Body of pancreas (tissue), 4 donors: ENCODE measurements at regions not wholly inside any gene's neighbourhood (a gene's known extent, or its start where the extent isn't known, plus 50 kb on each side); places are given as distances from the start of the nearest gene placed in this dataset.

Experiments
- ATAC-seq: fragments of 150-250 bp; one replicate; pipeline ENCODE4 v1.9.1; 2016
- DNase-seq, 4 donors: peaks; one replicate each; pipeline ENCODE4 v3.0.0-alpha.2; 2019
- H3K27ac ChIP-seq, 4 donors: fragments of 200-600 bp; sonication (generic); 1 replicate in 3 of 4; 2 replicates in 1 of 4; pipeline versions ENCODE4 v1.5.1 to v1.6.1; 2016 to 2019; ENCODE audit warnings: mild to moderate bottlenecking in 1 of 4, mixed read lengths in 1 of 4, moderate library complexity in 1 of 4
- H3K27me3 ChIP-seq, 2 donors: fragments of 200-600 bp; sonication (generic); one replicate each; pipeline ENCODE4 v1.6.0; 2016; ENCODE audit warnings: mild to moderate bottlenecking in 1 of 2
- H3K36me3 ChIP-seq, 2 donors: fragments of 200-600 bp; sonication (generic); replicated peaks in 1 of 2; 2 replicates each; pipeline ENCODE4 v1.5.1; 2016; ENCODE audit warnings: low read depth in 2 of 2; ENCODE audit not compliant: insufficient read depth in 1 of 2
- H3K4me1 ChIP-seq: fragments of 200-600 bp; sonication (generic); one replicate; pipeline ENCODE4 v1.6.0; 2016
- H3K4me3 ChIP-seq, 2 donors: fragments of 200-600 bp; sonication (generic); 1 replicate in 1 of 2; 2 replicates in 1 of 2; pipeline ENCODE4 v1.5.1; 2016 to 2019
- H3K9me3 ChIP-seq, 3 donors: fragments of 200-600 bp; sonication (generic); 1 replicate in 2 of 3; 2 replicates in 1 of 3; pipeline ENCODE4 v1.5.1; 2016
- POLR2A ChIP-seq, 3 donors: fragments of 450-650 bp; IDR thresholded peaks; one replicate each; pipeline ENCODE4 v1.6.1; 2016; ENCODE audit warnings: antibody characterized with exemption in 3 of 3, mild to moderate bottlenecking in 2 of 3
- WGBS, 2 donors: methylation state at CpG; one replicate each; pipeline ENCODE4 v1.1.5; 2017; 5-methylcytosine and 5-hydroxymethylcytosine counted together
- intact Hi-C: fragments of 100-400 bp; cut with DNase I; formaldehyde crosslinking; loops from one replicate; pipeline ENCODE4 v1.15.1; 2023
- TF ChIP-seq, protein P1 (sequence below), 7 experiments: fragments of 450-650 bp in 4 of 7; fragments of 200-600 bp in 3 of 7; sonication (generic) in 3 of 7; IDR thresholded peaks; one replicate each; pipeline ENCODE4 v1.5.1; 2016 to 2019; ENCODE audit warnings: antibody characterized with exemption in 7 of 7

DNA sequence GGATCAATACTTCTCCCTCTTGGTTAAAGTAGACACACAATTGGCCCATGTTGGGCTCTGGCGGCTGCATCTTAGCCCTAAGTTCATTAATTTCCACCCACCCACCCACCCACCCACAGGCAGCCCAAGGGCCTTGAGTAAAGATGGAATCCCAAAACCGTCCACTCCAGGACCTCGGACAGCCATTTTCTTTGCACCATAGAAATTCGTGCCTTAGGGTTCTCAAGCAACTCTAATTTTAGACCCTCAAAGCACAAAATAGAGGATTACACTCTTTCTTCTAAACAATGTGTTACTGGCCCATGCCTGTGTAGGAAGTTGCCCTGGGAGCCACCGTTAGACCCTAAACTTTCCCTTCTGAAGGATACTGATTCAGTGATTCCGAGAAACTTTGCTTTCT lies 568.5 kb downstream of the IRX1 start:
- DNase-seq: no peak
- intact Hi-C loops: no loop called here
- Histone ChIP-seq H3K36me3 (no peaks in the 10 kb centered on the region), H3K4me3 (no peak overlapping the region), H3K27ac (no peak overlapping the region), H3K27me3 (no peaks in the 10 kb centered on the region), H3K9me3 (no peaks in the 10 kb centered on the region), H3K4me1 (no peaks in the 10 kb centered on the region)
- 56 to 76% methylated on average over 6 of the region's 6 CpGs for WGBS, 2 donors
- no peak for ATAC-seq
- TF ChIP-seq, protein P1, sequence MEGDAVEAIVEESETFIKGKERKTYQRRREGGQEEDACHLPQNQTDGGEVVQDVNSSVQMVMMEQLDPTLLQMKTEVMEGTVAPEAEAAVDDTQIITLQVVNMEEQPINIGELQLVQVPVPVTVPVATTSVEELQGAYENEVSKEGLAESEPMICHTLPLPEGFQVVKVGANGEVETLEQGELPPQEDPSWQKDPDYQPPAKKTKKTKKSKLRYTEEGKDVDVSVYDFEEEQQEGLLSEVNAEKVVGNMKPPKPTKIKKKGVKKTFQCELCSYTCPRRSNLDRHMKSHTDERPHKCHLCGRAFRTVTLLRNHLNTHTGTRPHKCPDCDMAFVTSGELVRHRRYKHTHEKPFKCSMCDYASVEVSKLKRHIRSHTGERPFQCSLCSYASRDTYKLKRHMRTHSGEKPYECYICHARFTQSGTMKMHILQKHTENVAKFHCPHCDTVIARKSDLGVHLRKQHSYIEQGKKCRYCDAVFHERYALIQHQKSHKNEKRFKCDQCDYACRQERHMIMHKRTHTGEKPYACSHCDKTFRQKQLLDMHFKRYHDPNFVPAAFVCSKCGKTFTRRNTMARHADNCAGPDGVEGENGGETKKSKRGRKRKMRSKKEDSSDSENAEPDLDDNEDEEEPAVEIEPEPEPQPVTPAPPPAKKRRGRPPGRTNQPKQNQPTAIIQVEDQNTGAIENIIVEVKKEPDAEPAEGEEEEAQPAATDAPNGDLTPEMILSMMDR (IDR thresholded peaks at IDR 0.05): no peak
- no peak for TF ChIP-seq POLR2A (IDR thresholded peaks at IDR 0.05)

- ATAC-seq (no peak), DNase-seq (no peak)
- intact Hi-C loops: no loop called here
- Histone ChIP-seq H3K27me3 (no peaks in the 10 kb centered on the region), H3K4me3 (no peak overlapping the region), H3K9me3 (no peaks in the 10 kb centered on the region), H3K36me3 (no peaks in the 10 kb centered on the region), H3K4me1 (no peaks in the 10 kb centered on the region), H3K27ac (no peak overlapping the region)
- TF ChIP-seq POLR2A (IDR thresholded peaks at IDR 0.05): no peak
- TF ChIP-seq, protein P1 (IDR thresholded peaks at IDR 0.05): no peak
- 42 to 47% methylated on average over 5 of the region's 5 CpGs for WGBS, 2 donors
These were observed 585.1 kb downstream of the IRX1 start for GRCh38 chr5:4180703-4181102.

DNA sequence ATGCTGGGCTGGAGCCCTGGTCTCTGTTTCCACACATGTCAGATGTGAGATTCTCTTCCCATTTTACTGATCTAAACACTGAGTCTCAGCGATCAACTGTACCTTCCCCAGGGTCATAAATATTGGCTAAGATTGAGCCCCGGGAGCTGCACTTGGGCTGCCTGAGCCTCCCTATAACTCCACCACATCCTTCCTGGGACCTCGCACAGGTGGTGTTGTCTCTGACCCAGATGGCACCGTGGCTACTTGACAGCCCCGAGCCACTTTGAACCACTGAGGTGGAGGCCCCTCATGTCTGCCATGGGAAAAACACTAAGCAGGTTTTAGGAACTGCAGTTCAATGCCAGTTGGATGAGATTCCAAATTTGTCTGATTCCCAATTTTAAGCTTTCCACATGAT lies 586.5 kb downstream of the IRX1 start:
- Histone ChIP-seq H3K4me1 (no peaks in the 10 kb centered on the region), H3K9me3 (no peaks in the 10 kb centered on the region), H3K4me3 (no peak overlapping the region), H3K36me3 (no peaks in the 10 kb centered on the region), H3K27ac (no peak overlapping the region), H3K27me3 (no peaks in the 10 kb centered on the region)
- no peak for ATAC-seq
- WGBS, 2 donors: 76 to 83% methylated on average over 5 of the region's 5 CpGs
- no peak for DNase-seq
- intact Hi-C loops: no loop called here
- TF ChIP-seq, protein P1 (IDR thresholded peaks at IDR 0.05): no peak
- no peak for TF ChIP-seq POLR2A (IDR thresholded peaks at IDR 0.05)

DNA sequence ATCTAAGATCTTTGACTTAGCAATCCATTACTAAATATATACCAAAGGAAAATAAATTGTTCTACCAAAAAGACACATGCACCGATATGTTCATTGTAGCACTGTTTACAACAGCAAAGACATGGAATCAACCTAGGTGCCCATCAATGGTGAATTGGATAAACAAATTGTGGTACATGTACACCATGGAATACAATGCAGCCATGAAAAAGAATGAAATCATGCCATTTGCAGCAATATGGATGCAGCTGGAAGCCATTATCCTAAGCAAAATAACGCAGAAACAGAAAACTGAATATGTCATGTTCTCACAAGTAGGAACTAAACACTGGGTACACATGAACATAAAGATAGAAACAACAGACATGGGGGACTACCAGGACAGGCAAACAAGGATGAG lies 589.5 kb downstream of the IRX1 start:
- WGBS, 2 donors: 73 to 79% methylated on average over 2 of the region's 2 CpGs
- ATAC-seq: no peak
- Histone ChIP-seq H3K4me1 (no peaks in the 10 kb centered on the region), H3K27ac (no peak overlapping the region), H3K9me3 (no peaks in the 10 kb centered on the region), H3K36me3 (no peaks in the 10 kb centered on the region), H3K27me3 (no peaks in the 10 kb centered on the region), H3K4me3 (no peak overlapping the region)
- intact Hi-C loops: no loop called here
- no peak for DNase-seq
- no peak for TF ChIP-seq POLR2A (IDR thresholded peaks at IDR 0.05)
- TF ChIP-seq, protein P1 (IDR thresholded peaks at IDR 0.05): no peak

- DNase-seq (no peak), ATAC-seq (no peak)
- 76 to 79% methylated on average over 4 of the region's 4 CpGs for WGBS, 2 donors
- no peaks in the 10 kb centered on the region for H3K9me3 ChIP-seq
- H3K36me3 ChIP-seq: no peaks in the 10 kb centered on the region
- TF ChIP-seq, protein P1 (IDR thresholded peaks at IDR 0.05): no peak
- no peak for TF ChIP-seq POLR2A (IDR thresholded peaks at IDR 0.05)
- no peaks in the 10 kb centered on the region for H3K27me3 ChIP-seq
- intact Hi-C loops: no loop called here
- H3K27ac ChIP-seq: no peak overlapping the region
- no peak overlapping the region for H3K4me3 ChIP-seq
- no peaks in the 10 kb centered on the region for H3K4me1 ChIP-seq
These were observed 593.1 kb downstream of the IRX1 start for GRCh38 chr5:4188704-4189103.
